ENCODE measurements at regions not wholly inside any gene's neighbourhood (a gene's known extent, or its start where the extent isn't known, plus 50 kb on each side); places are given as distances from the start of the nearest gene placed in this dataset.
"Not testable (repeated sequence)": the region's sequence is repeated elsewhere in the genome, so short reads cannot be mapped to it uniquely, and the experiment has no call there.

DNA sequence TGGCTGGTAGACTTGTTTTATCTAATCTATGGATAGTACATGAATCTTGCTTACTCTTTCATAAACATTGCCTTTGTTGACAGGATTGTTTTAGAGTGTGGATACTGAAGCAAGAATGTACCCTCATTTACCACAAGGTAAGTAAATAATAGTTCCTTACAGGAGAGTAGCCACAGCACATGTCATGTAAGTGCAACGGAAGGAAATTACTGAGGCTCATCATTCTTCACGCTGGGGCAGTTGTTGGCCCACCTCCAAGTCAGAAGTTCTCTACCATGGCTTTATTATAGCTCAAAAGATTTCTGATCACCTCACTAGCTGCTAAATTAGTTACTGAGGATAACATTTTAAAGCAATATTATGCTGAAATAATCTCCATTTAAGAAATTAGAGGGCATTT lies 50.0 kb upstream of the ANKRD30B start:
- intact Hi-C loops (cut with micrococcal nuclease); H3K9me3 Mint-ChIP-seq; ATAC-seq; DNase-seq; H3K36me3 Mint-ChIP-seq (ENCODE audit: low read depth); H3K4me3 Mint-ChIP-seq; CTCF ChIA-PET; H3K27ac Mint-ChIP-seq; H3K27me3 Mint-ChIP-seq; POLR2A ChIA-PET; H3K4me1 Mint-ChIP-seq (ENCODE audit: low read depth): not testable (repeated sequence)

Measured in activated CD8-positive, alpha-beta T cell treated with anti-CD3 and anti-CD28 coated beads for 36 hours (primary cell).